ENCODE measurements at regions not wholly inside any gene's neighbourhood (a gene's known extent, or its start where the extent isn't known, plus 50 kb on each side); places are given as distances from the start of the nearest gene placed in this dataset.
"Not testable (repeated sequence)": the region's sequence is repeated elsewhere in the genome, so short reads cannot be mapped to it uniquely, and the experiment has no call there.

DNA sequence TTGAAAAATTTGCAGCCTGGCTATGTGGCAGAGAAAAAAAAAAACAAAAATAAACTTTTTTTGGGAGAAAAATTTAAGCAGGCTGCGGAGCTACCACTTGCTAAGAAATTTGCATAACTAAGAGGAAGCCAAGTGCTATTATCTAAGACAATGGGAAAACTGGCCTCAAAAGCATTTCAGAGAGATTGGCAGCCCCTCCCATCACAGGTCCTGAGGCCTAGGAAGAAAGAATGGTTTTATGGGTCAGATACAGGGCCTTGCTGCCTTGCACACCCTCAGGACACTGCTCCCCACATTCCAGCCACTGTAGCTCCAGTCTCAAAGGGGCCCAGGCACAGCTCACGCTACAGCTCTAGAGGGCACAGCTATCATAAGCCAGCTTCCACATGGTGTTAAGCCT, 777.9 kb downstream of the TENT5A start:
- no peak for DNase-seq

DNA sequence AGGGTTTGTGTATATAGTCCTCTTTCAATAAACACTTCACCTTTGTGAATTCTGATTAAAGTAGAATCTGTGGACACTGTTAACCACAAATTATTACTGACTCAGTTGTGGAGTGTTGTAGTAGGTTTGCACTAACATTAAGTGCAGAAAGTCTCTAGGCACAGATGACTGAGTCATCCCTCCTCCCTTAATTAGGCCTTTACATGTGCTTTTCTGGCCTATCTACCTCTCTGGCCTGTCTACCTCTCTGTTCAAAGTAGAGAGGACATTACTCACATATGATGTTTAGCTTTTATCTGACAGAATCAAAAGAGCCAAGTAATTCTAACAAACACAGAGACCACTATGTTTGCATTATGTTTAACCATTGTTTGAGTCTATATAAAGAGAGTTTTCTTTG, 783.0 kb downstream of the TENT5A start:
- DNase-seq: no peak

DNA sequence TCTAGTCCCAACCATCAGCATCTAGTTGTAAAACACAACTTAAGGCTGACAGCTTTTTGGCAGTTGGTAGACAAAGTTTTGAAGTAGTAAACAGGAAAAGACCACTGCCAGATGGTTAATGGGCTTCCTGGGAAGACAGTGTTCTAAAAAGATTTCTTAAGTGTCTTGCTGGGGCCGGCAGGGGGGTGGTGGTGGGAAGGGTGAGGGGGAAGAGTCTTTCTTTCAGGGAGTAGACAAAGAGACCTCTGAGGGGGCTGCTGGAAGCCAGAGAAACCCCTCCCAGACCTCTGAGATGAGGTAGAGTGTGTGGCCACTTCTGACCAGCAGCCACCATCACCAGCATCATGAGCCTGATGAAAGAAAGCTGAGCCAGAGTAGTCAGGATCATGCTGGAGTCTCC, 784.9 kb downstream of the TENT5A start:
- DNase-seq: no peak

DNA sequence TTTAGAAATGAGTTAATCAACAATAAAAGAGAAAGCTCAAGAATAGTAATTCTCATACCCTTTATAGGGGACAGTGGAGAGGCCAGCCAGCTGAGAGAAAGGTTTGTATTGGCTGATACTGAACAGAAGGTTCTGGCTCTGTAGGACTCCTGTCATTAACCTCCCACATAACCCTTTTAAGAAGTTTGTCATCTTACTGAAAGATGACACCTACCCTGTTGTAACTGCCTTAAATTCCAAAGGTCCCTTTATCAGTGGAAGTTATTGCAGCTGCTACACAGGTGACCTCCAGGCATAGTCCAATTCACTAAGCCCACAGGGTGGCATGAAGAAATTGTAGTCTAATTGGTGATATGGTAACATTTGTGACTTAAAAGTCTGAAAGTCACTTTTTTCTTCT, 790.1 kb downstream of the TENT5A start:
- no peak for DNase-seq

DNA sequence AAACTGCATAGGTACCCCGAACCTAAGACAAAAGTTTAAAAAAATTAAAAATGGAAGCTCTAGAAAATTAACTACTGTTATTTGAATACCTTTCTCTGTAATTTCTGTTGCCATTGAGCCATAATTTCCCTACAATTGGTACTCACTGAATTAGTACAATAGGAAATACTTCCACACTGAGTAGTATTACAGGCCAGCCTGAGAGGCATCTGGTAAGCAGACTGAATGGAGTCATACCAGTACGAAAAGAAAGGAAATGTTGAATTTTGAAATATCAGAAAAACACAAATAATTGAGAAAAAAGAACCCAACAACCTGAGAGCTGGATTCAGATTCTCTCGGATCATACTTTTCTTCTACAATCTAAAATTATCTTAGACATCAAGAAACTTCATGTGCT, 791.3 kb downstream of the TENT5A start:
- no peak for DNase-seq

DNA sequence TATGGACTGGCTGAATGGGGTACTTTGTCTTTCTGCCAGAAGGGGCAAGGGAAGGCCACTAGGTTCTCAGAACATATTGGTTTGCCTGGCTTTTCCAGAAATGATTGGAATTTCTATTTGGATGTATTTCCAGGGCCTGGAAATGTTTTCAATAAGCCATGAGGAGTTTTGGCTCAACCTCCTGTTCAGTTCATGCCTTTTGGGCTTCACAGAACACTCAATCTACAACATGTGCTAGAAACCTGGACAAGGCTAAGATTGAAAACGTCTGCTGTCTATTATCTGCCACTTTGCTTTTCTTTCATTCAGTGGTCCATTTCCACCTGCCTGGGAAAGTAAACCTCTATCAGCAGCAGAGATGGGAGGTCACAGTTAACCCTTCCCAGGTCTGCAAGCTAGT, 793.4 kb downstream of the TENT5A start:
- DNase-seq: no peak

- no peak for DNase-seq
Observed at GRCh38 chr6:80956898-80957297, 795.6 kb downstream of the TENT5A start.

GRCh38 chr6:80952479-80952878, 800.0 kb downstream of the TENT5A start:
- not testable (repeated sequence) for DNase-seq

DNA sequence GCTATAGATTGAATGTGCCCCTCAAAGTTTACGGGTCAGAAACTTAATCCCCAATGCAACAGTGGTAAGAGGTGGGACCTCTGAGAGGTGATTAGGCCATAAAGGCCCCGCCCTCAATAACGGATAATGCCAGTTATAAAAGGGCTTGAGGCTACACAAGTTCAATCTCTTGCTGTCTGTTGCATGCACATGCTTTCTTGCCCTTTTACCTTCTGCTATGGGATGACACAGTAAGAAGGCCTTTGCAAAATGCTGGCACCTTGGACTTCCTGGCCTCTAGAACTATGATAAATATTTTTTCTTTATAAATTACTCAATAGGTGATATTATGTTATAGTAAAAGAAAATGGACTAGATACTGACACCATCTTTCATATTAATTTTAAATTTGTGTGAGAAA, 806.1 kb downstream of the TENT5A start:
- no peak for DNase-seq

GRCh38 chr6:80942911-80943310, 809.6 kb downstream of the TENT5A start:
- no peak for DNase-seq

DNA sequence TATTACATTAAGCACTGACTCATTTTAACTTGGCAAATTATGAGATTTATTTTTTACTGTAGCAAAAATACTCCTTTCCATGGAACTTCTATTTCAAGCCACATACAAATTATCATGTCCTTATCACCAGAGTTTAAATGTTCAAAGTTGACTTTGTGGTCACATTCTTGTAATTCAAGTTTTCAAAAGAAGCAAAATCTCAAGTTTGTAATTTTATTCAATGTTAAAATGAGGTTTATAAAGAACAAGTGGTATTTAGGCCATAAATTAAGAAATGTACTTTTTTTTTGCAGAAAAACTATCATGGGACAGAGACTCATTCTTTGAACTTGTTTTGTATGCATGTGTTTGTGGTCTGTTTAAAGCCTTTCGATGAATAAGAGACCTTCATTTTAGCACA, 811.5 kb downstream of the TENT5A start:
- no peak for DNase-seq

- DNase-seq: peak; percentile 37
Observed at GRCh38 chr6:80940571-80940970, 811.9 kb downstream of the TENT5A start.

DNA sequence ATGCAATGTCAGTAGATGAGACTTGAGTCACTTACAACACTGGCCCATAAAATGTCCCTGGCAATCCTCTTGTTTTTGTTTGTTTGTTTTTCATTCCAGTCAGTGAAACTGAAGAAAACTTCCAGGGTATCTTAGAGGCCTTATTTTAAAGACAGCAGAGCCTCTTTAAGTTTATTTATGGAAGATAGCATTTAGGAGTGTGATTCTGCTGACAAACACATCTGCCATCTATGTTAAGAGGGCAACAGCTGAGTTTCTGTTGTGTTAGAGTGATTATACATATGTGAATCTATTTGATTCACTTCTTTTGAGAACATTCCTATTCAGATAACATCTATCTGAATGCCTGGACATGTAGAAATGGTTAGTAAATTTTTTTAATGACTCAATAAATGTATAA, 812.6 kb downstream of the TENT5A start:
- no peak for DNase-seq

DNA sequence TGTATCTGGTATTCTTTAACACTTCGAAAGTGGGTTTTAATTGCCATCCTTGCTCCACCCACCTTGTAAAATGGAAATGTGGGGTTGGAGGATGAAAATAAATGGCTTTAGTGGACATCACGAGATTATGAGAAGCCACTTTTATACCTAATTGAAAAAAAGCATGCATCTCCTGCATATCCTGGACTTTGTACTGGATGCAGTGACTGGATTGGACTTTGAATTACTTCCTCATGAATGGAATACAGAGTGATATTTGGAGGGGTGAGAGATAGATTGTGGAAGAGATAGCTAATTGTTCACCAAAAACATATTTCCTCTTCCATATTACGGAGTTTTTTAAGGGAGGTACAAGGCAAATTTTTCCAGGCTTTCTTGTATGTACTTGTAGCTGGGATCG, 813.0 kb downstream of the TENT5A start:
- DNase-seq: no peak

- DNase-seq: no peak
Observed at GRCh38 chr6:80938131-80938530, 814.4 kb downstream of the TENT5A start.

DNA sequence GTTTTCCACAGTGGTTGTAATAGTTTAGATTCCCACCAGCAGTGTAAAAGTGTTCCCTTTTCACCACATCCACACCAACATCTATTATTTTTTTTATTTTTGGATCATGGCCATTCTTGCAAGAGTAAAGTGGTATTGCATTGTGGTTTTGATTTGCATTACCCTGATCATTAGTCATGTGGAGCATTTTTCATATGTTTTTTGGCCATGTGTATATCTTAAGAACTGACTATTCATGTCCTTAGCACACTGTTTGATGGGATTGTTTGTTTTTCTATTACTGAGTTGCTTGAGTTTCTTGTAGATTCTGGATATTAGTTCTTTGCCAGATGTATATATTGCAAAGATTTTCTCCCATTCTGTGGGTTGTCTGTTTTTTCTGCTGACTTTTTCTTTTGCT, 820.1 kb downstream of the TENT5A start:
- no peak for DNase-seq

- no peak for DNase-seq
Observed at GRCh38 chr6:80930376-80930775, 822.1 kb downstream of the TENT5A start.

DNA sequence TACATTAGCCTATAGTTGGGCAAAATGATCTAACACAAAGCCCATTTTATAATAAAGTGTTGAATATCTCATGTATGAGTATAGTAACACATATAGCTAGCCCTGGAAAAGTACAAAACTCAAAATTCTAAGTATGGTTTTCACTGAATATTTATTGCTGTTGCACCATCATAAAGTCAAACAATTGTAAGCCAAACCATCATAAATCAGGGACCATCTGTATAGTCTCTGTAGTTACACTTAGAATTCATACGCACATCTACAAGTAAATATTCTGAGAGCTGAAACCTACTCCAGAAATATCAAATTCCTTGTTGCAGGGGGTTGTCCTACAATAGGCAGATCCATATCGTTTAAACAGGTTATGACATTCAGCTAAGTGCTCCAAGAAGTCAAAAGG, 817.3 kb downstream of the BCKDHB start:
- DNase-seq: no peak

DNA sequence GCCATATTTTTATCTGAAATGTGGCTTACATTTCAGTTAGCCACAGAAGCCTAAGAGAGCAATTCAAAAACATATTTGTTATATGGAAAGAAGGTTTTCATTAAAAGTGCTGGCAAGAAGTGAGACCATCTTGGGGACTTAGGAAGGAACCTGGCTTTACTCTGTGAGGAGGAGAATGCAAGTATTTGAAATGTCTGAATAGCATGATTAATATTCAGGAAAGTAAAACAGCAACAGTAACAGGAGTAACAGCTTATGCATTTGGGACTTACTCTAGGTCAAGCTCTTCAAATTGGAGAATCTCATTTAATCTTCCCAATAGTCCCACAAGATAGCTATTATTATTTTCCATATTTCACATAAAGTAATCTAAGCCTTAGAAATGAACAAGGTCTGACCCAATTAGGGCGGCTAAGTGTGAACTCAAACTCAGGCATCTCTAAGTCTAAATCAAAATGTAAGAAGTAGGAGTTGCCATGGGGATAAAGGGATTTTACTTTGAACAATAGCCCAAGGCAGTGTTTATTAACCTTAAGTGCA, 816.5 kb downstream of the BCKDHB start:
- no peak for DNase-seq

- peak; percentile 48 for DNase-seq
Observed at GRCh38 chr6:80921861-80922460, 815.5 kb downstream of the BCKDHB start.

- DNase-seq: no peak
Observed at GRCh38 chr6:80907831-80908230, 801.4 kb downstream of the BCKDHB start.

- no peak for DNase-seq
Observed at GRCh38 chr6:80903711-80904110, 797.2 kb downstream of the BCKDHB start.

GRCh38 chr6:80886475-80886874, 780.0 kb downstream of the BCKDHB start:
- DNase-seq: no peak

GRCh38 chr6:80872951-80873308, 766.5 kb downstream of the BCKDHB start:
- DNase-seq: no peak

DNA sequence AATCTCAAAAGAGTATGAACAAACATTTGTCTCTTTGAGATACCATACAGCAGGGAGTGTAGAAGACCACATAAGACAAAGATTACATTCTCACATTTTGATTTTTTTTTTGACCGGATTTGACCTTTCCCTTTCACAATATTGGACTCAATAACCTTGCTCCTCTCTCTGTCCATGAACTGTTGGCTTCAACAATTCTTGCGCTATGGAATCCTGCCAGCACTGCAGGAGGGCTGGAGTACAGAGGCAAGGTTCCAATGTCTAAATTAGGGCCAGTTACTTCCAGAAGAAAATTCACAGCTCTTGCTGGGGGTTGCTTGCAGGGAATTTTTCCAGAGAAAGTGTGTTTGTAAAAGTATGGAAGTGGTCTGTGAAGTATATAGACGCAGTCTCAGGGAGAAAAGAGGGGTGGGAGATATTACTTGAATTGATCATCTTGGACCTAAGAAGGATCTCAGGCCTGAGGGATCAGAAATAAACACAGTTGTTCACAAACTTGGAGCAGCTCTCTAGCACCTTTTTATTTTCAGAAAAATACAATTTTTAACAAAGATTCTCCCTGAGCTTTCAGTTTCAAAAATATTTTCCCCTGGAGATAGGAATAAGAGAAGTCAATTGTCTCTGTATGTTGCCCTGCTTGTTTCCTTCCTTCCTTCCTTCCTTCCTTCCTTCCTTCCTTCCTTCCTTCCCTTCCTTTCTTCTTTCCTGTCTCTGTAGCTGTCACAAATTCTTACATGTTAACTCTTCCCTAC, 765.9 kb downstream of the BCKDHB start:
- peak; percentile 33 for DNase-seq
